GM18909 (cell line): ENCODE measurements at regions not wholly inside any gene's neighbourhood (a gene's known extent, or its start where the extent isn't known, plus 50 kb on each side); places are given as distances from the start of the nearest gene placed in this dataset.

ENCODE experiments used
- ATAC-seq: cut with Tn5 transposase; IDR thresholded peaks from one replicate; pipeline ENCODE4 v1.9.1; 2021; ENCODE audit warnings: mild to moderate bottlenecking; ENCODE audit not compliant: unreplicated experiment, poor library complexity

GRCh38 chr6:133583907-133584427 lies 304.9 kb upstream of the TCF21 start:
- no peak for ATAC-seq

GRCh38 chr6:133584823-133585222 lies 304.1 kb upstream of the TCF21 start:
- ATAC-seq = no peak

- no peak for ATAC-seq
Measured at GRCh38 chr6:133585978-133586377, 302.9 kb upstream of the TCF21 start.

GRCh38 chr6:133587546-133588160 lies 301.3 kb upstream of the TCF21 start:
- ATAC-seq = no peak

GRCh38 chr6:133590196-133590595 lies 298.7 kb upstream of the TCF21 start:
- ATAC-seq = no peak

GRCh38 chr6:133590814-133591213 lies 298.1 kb upstream of the TCF21 start:
- ATAC-seq = no peak

- no peak for ATAC-seq
Measured at GRCh38 chr6:133591275-133591674, 297.6 kb upstream of the TCF21 start.

- ATAC-seq = no peak
Measured at GRCh38 chr6:133594652-133595110, 294.2 kb upstream of the TCF21 start.

GRCh38 chr6:133595111-133595761 lies 293.7 kb upstream of the TCF21 start:
- no peak for ATAC-seq

- ATAC-seq = no peak
Measured at GRCh38 chr6:133606852-133607251, 282.1 kb upstream of the TCF21 start.

GRCh38 chr6:133608620-133609019 lies 280.3 kb upstream of the TCF21 start:
- ATAC-seq = no peak

GRCh38 chr6:133609415-133610226 lies 279.3 kb upstream of the TCF21 start:
- ATAC-seq = no peak

- ATAC-seq = no peak
Measured at GRCh38 chr6:133610227-133610840, 278.6 kb upstream of the TCF21 start.

GRCh38 chr6:133610971-133611370 lies 277.9 kb upstream of the TCF21 start:
- no peak for ATAC-seq

GRCh38 chr6:133612459-133612858 lies 276.5 kb upstream of the TCF21 start:
- ATAC-seq = no peak

- no peak for ATAC-seq
Measured at GRCh38 chr6:133613211-133613610, 275.7 kb upstream of the TCF21 start.

- ATAC-seq = no peak
Measured at GRCh38 chr6:133621751-133622150, 267.2 kb upstream of the TCF21 start.

GRCh38 chr6:133623065-133623464 lies 265.8 kb upstream of the TCF21 start:
- no peak for ATAC-seq

GRCh38 chr6:133623621-133624020 lies 265.3 kb upstream of the TCF21 start:
- no peak for ATAC-seq

GRCh38 chr6:133626096-133626666 lies 262.7 kb upstream of the TCF21 start:
- ATAC-seq = no peak
